Right forelimb (tissue), 1 donor: ENCODE measurements at regions not wholly inside any gene's neighbourhood (a gene's known extent, or its start where the extent isn't known, plus 50 kb on each side); places are given as distances from the start of the nearest gene placed in this dataset.
"Not testable (repeated sequence)": the region's sequence is repeated elsewhere in the genome, so short reads cannot be mapped to it uniquely, and the experiment has no call there.

Experiments used
- DNase-seq: peaks from one replicate; pipeline ENCODE4 v3.0.0-alpha.2; 2018

GRCh38 chr6:159392695-159393094, 223.5 kb downstream of the FNDC1 start:
- not testable (repeated sequence) for DNase-seq

GRCh38 chr6:159390381-159390780, 221.2 kb downstream of the FNDC1 start:
- peak; percentile 75 for DNase-seq

- no peak for DNase-seq
These were observed 220.5 kb downstream of the FNDC1 start for GRCh38 chr6:159389695-159390094.

GRCh38 chr6:159380114-159380513, 210.9 kb downstream of the FNDC1 start:
- no peak for DNase-seq

- DNase-seq: no peak
These were observed 209.5 kb downstream of the FNDC1 start for GRCh38 chr6:159378411-159379328.

GRCh38 chr6:159376516-159377158, 207.4 kb downstream of the FNDC1 start:
- DNase-seq: no peak

GRCh38 chr6:159375014-159375413, 205.8 kb downstream of the FNDC1 start:
- no peak for DNase-seq

- DNase-seq: no peak
These were observed 204.5 kb downstream of the FNDC1 start for GRCh38 chr6:159373670-159374069.

GRCh38 chr6:159372333-159372732, 203.1 kb downstream of the FNDC1 start:
- DNase-seq: no peak

- no peak for DNase-seq
These were observed 191.1 kb downstream of the FNDC1 start for GRCh38 chr6:159360306-159360705.

- no peak for DNase-seq
These were observed 190.5 kb downstream of the FNDC1 start for GRCh38 chr6:159359581-159360297.

GRCh38 chr6:159358562-159358961, 189.4 kb downstream of the FNDC1 start:
- no peak for DNase-seq

GRCh38 chr6:159357211-159357915, 188.2 kb downstream of the FNDC1 start:
- DNase-seq: no peak

- no peak for DNase-seq
These were observed 184.0 kb downstream of the FNDC1 start for GRCh38 chr6:159353193-159353592.

- DNase-seq: no peak
These were observed 182.5 kb downstream of the FNDC1 start for GRCh38 chr6:159351707-159352106.

- DNase-seq: no peak
These were observed 180.7 kb downstream of the FNDC1 start for GRCh38 chr6:159349915-159350314.

GRCh38 chr6:159343709-159344108, 174.5 kb downstream of the FNDC1 start:
- DNase-seq: no peak

GRCh38 chr6:159342146-159342545, 172.9 kb downstream of the FNDC1 start:
- DNase-seq: no peak

GRCh38 chr6:159334068-159334467, 164.9 kb downstream of the FNDC1 start:
- DNase-seq: no peak

GRCh38 chr6:159331451-159331850, 162.3 kb downstream of the FNDC1 start:
- no peak for DNase-seq

GRCh38 chr6:159329081-159329480, 159.9 kb downstream of the FNDC1 start:
- no peak for DNase-seq

- no peak for DNase-seq
These were observed 158.9 kb downstream of the FNDC1 start for GRCh38 chr6:159328052-159328451.

- DNase-seq: no peak
These were observed 156.3 kb downstream of the FNDC1 start for GRCh38 chr6:159325476-159325875.
